ENCODE measurements at regions not wholly inside any gene's neighbourhood (a gene's known extent, or its start where the extent isn't known, plus 50 kb on each side); places are given as distances from the start of the nearest gene placed in this dataset.

- ATAC-seq (no peak), FAIRE-seq (no peak), DNase-seq (no peak)
- Histone ChIP-seq H3K36me3 (no peaks in the 10 kb centered on the region), H3K4me1 (no peaks in the 10 kb centered on the region), H3K4me3 (no peak overlapping the region), H3K27me3 (no peaks in the 10 kb centered on the region), H3K9me3 (no peaks in the 10 kb centered on the region), H3K27ac (no peak overlapping the region)
- 71 to 82% methylated on average over 3 of the region's 3 CpGs for WGBS, 2 donors
- intact Hi-C loops (cut with DNase I), result no loop called here
- TF ChIP-seq CTCF (IDR thresholded peaks at IDR 0.05), result no peak
These were observed 366.1 kb downstream of the PREX1 start for GRCh38 chr20:48461735-48462119.

- Histone ChIP-seq H3K27ac (no peak overlapping the region), H3K36me3 (no peaks in the 10 kb centered on the region), H3K27me3 (no peaks in the 10 kb centered on the region), H3K4me3 (no peak overlapping the region), H3K4me1 (no peaks in the 10 kb centered on the region), H3K9me3 (no peaks in the 10 kb centered on the region)
- ATAC-seq, result no peak
- no peak for DNase-seq
- TF ChIP-seq CTCF (IDR thresholded peaks at IDR 0.05), result no peak
- WGBS, 2 donors, result 34 to 36% methylated on average over 12 of the region's 12 CpGs
- no peak for FAIRE-seq
- intact Hi-C loops (cut with DNase I), result no loop called here
These were observed 366.6 kb downstream of the PREX1 start for GRCh38 chr20:48461091-48461734.

GRCh38 chr20:48460681-48461080, 367.1 kb downstream of the PREX1 start:
- H3K4me3 ChIP-seq, result no peak overlapping the region
- H3K4me1 ChIP-seq, result no peaks in the 10 kb centered on the region
- DNase-seq (no peak), ATAC-seq (no peak), FAIRE-seq (no peak)
- 59 to 69% methylated on average over 4 of the region's 4 CpGs for WGBS, 2 donors
- H3K36me3 ChIP-seq, result no peaks in the 10 kb centered on the region
- H3K27me3 ChIP-seq, result no peaks in the 10 kb centered on the region
- H3K27ac ChIP-seq, result no peak overlapping the region
- intact Hi-C loops (cut with DNase I), result no loop called here
- no peak for TF ChIP-seq CTCF (IDR thresholded peaks at IDR 0.05)
- no peaks in the 10 kb centered on the region for H3K9me3 ChIP-seq

GRCh38 chr20:48459722-48460395, 367.9 kb downstream of the PREX1 start:
- Histone ChIP-seq H3K4me1 (no peaks in the 10 kb centered on the region), H3K4me3 (no peak overlapping the region), H3K36me3 (no peaks in the 10 kb centered on the region), H3K27ac (no peak overlapping the region), H3K9me3 (no peaks in the 10 kb centered on the region), H3K27me3 (no peaks in the 10 kb centered on the region)
- DNase-seq, result no peak
- intact Hi-C loops (cut with DNase I), result no loop called here
- FAIRE-seq, result no peak
- WGBS, 2 donors, result 60 to 64% methylated on average over 22 to 25 of the region's 25 CpGs
- TF ChIP-seq CTCF (IDR thresholded peaks at IDR 0.05), result no peak
- no peak for ATAC-seq
